ENCODE measurements at regions not wholly inside any gene's neighbourhood (a gene's known extent, or its start where the extent isn't known, plus 50 kb on each side); places are given as distances from the start of the nearest gene placed in this dataset.

DNA sequence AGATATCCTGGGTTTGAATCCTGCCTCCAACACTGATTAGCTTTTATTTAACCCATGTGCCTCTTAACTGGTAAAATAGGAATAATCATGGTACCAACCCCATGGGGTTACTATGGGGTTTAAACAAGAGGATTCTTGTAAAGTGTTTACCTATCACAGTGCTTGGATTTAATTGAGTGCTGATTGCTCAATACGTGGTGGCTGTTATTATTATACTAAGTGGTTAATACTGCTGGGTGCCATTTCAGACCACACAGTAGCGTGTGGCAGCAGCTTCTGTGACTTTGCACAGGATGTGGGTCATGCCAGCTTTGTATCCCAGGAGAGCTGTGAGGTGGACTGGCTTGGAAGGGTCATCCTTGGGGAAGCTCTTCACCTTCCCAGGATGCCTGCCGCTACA, 177.2 kb downstream of the SEC23IP start:
- no peaks in the 10 kb centered on the region for H3K4me1 Mint-ChIP-seq
- DNase-seq (no peak), ATAC-seq (no peak)
- H3K4me3 Mint-ChIP-seq, result no peak overlapping the region
- H3K27ac Mint-ChIP-seq, result no peak overlapping the region
- H3K36me3 Mint-ChIP-seq (ENCODE audit: low read depth), result no peaks in the 10 kb centered on the region
- peaks cover 44% of the 10 kb centered on the region for H3K27me3 Mint-ChIP-seq
- no peaks in the 10 kb centered on the region for H3K9me3 ChIP-seq (ENCODE audit: control insufficient read depth, low read length, poor library complexity, severe bottlenecking)

DNA sequence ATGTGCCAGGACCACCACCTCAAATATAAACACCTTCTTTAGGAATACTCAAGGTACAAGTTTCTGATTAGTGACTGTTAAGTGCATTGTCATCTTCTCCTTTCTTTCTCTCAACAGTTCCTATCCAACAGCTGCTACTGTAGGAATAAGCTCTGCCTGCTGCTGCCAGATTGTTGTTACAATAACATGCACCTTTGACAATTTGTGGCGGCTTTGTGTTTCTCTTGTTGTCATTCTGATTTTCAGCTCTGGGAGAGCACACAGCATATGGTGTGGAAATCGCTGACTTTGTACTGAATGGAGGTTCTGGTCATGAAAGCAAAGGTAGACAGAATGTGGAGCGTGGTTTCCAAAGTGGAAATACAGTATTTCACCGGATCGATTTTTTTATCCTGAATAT, 182.8 kb downstream of the SEC23IP start:
- ATAC-seq, result no peak
- peaks cover 48% of the 10 kb centered on the region for H3K27me3 Mint-ChIP-seq
- no peak overlapping the region for H3K4me3 Mint-ChIP-seq
- H3K9me3 ChIP-seq (ENCODE audit: control insufficient read depth, low read length, poor library complexity, severe bottlenecking), result no peaks in the 10 kb centered on the region
- peaks cover 3% of the 10 kb centered on the region for H3K4me1 Mint-ChIP-seq
- H3K27ac Mint-ChIP-seq, result no peak overlapping the region
- no peaks in the 10 kb centered on the region for H3K36me3 Mint-ChIP-seq (ENCODE audit: low read depth)
- no peak for DNase-seq

DNA sequence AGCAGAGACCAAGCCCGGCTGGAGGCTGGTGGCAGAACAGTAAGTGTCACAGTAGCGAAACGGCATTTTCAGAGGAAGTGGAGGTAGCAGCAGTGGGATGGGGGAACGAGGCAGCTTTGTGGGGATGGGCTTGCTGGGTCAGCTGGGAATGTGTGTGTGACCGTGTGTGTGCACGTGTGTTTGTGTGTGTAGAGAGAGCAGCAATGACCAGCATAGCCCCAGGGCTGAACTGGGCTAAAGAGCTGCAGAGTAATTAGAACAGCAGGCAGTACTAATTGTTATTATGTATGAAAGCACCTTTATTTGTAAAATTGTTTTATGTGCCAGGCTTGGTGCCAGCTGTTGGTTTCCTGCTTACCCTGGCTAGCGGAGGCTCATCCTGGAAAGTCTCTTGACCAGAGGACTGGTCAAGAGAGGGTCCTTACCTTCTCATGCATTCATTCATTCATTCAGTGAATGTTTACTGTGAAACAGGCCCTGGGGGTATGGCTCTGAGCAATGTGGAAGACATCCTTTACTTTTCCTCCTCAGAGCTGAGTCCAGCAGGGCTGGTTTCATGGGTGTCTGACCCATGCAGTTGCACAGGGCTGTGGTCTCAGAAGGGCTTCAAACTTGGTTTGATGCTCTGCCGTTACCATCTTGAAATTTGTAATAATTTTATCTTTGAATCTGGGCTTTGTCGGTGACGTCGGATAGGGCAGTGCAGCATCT, 184.6 kb downstream of the SEC23IP start:
- H3K4me1 Mint-ChIP-seq, result peaks cover 3% of the 10 kb centered on the region
- no peak overlapping the region for H3K4me3 Mint-ChIP-seq
- no peak for ATAC-seq
- H3K9me3 ChIP-seq (ENCODE audit: control insufficient read depth, low read length, poor library complexity, severe bottlenecking), result no peaks in the 10 kb centered on the region
- no peak overlapping the region for H3K27ac Mint-ChIP-seq
- DNase-seq, result no peak
- peaks cover 44% of the 10 kb centered on the region for H3K27me3 Mint-ChIP-seq
- H3K36me3 Mint-ChIP-seq (ENCODE audit: low read depth), result no peaks in the 10 kb centered on the region

DNA sequence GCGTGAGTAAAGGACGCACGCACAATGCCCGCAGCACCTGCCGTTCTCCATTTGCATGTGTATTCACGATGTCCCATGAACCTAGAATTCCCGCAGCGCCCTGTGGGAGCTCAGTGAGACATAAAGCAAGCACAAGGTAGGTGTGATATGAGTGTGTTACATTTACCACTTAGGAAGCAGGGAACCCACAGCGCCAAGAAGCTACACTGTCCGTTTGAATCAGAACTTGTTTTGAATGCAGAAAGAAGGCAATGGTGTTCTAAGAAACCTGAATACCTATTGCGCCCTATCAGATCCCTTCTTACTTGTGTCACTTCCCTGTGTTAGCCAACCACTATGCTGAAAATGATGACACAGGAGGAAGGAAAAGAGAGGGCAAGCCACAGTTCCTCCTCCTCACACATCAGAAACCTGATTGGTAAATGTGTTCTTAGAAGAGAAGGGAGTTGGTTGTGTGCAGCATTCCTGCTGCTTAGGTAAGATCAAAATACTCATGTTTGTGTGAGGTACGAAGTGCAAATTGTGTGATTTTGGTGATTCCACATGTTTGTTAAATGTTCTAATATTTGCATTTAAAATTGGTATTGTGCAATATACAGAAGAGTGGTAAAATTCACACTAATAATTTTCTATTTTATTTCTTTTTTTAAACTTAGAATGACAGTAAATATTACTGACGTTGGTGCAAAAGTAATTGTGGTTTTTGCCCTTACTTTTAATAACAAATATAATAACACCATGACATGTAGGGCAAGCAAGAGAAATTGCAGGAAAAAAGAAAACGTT, 185.4 kb downstream of the SEC23IP start:
- ATAC-seq (no peak), DNase-seq (no peak)
- no peaks in the 10 kb centered on the region for H3K9me3 ChIP-seq (ENCODE audit: control insufficient read depth, low read length, poor library complexity, severe bottlenecking)
- Mint-ChIP-seq H3K27ac (no peak overlapping the region), H3K4me1 (peaks cover 3% of the 10 kb centered on the region), H3K27me3 (peaks cover 44% of the 10 kb centered on the region), H3K4me3 (no peak overlapping the region), H3K36me3 (ENCODE audit: low read depth) (no peaks in the 10 kb centered on the region)

DNA sequence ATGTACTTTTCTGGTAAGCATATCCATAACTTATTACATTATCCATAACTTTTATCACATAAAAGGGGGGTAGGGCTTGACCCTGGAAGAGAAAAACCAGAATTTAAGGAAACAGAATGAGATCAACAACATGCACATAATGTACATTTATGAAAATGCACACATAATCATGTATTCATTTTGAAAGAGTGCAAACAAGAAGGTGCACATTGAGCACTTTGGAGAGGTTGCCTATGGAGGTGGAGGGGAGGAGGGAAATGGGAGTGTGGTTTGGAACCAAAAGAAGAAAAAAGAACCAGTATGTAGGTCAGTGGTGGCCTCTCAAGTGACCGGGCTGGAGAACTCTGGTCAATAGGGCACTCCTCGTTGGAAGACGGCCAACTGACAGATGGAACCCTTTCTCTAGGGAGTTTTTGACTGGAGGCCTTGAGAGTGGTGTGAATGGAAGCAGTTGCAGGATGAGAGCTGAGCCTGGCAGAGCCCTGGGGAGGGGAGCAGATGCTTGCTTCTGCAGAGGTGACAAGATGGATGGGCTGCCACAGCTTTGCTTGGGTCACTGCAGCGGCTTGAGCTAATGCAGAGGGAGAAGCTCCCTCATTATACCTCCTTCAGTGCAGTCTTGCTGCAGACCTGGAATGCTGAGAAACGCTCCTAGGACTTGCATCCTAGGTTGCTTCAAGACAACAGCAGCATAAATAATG, 192.7 kb downstream of the SEC23IP start:
- ATAC-seq (no peak), DNase-seq (no peak)
- Mint-ChIP-seq H3K27ac (no peak overlapping the region), H3K27me3 (peaks cover 37% of the 10 kb centered on the region), H3K4me1 (no peaks in the 10 kb centered on the region), H3K4me3 (no peak overlapping the region), H3K36me3 (ENCODE audit: low read depth) (no peaks in the 10 kb centered on the region)
- H3K9me3 ChIP-seq (ENCODE audit: control insufficient read depth, low read length, poor library complexity, severe bottlenecking), result no peaks in the 10 kb centered on the region

GRCh38 chr10:120086066-120086465, 193.5 kb downstream of the SEC23IP start:
- Mint-ChIP-seq H3K4me1 (no peaks in the 10 kb centered on the region), H3K4me3 (no peak overlapping the region), H3K27me3 (peaks cover 38% of the 10 kb centered on the region), H3K27ac (no peak overlapping the region), H3K36me3 (ENCODE audit: low read depth) (no peaks in the 10 kb centered on the region)
- DNase-seq (no peak), ATAC-seq (no peak)
- no peaks in the 10 kb centered on the region for H3K9me3 ChIP-seq (ENCODE audit: control insufficient read depth, low read length, poor library complexity, severe bottlenecking)

DNA sequence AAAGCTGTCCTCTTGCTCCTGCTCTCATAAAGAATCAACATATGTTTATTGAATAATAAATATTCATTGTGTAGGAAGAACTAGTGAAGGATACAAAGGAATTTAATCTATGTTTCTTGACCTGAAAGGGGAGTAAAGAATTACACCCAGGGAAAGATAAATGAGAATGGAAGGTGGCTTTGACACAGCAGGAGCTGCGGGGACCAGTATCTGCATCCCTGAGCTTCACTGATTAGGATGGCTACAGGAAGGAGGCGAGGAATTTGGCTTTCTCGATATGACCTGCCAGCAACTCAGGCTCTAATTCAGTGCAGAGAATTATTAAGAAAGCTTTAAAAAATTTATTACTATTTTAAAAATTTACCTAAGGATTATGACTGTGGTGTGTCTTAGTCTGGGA, 194.6 kb downstream of the SEC23IP start:
- no peaks in the 10 kb centered on the region for H3K4me1 Mint-ChIP-seq
- no peak for ATAC-seq

GRCh38 chr10:120095875-120096274, 203.3 kb downstream of the SEC23IP start:
- no peak overlapping the region for H3K4me3 Mint-ChIP-seq
- no peak overlapping the region for H3K27ac Mint-ChIP-seq
- no peaks in the 10 kb centered on the region for H3K36me3 Mint-ChIP-seq (ENCODE audit: low read depth)
- no peaks in the 10 kb centered on the region for H3K4me1 Mint-ChIP-seq
- H3K27me3 Mint-ChIP-seq, result peaks cover 23% of the 10 kb centered on the region
- DNase-seq (no peak), ATAC-seq (no peak)
- H3K9me3 ChIP-seq (ENCODE audit: control insufficient read depth, low read length, poor library complexity, severe bottlenecking), result no peaks in the 10 kb centered on the region

More for the DNA sequence above, 194.6 kb downstream of the SEC23IP start:
- H3K9me3 ChIP-seq (ENCODE audit: control insufficient read depth, low read length, poor library complexity, severe bottlenecking), result no peaks in the 10 kb centered on the region
- H3K36me3 Mint-ChIP-seq (ENCODE audit: low read depth), result no peaks in the 10 kb centered on the region
- peaks cover 32% of the 10 kb centered on the region for H3K27me3 Mint-ChIP-seq
- no peak overlapping the region for H3K27ac Mint-ChIP-seq
- H3K4me3 Mint-ChIP-seq, result no peak overlapping the region
- DNase-seq, result no peak

DNA sequence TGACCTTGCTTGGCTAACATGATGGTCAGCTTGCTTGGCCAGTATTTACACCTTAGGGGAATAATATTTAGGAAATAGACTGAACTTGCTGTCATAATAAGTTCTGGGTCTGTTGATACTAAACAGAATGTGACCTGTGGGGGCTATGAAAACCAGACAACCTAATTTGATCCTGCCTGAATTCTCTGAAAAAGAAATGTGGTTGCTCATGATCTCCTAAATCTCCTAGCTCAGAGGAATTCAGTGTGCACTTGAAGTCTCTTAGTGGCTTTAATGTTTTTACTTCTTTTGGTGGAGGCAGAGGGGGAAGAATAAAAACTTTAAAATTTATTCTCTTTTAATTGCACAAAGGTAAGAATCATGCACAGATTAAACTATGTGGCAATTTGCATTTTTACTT, 205.2 kb downstream of the SEC23IP start:
- no peaks in the 10 kb centered on the region for H3K4me1 Mint-ChIP-seq
- peaks cover 2% of the 10 kb centered on the region for H3K36me3 Mint-ChIP-seq (ENCODE audit: low read depth)
- H3K4me3 Mint-ChIP-seq, result no peak overlapping the region
- no peak overlapping the region for H3K27ac Mint-ChIP-seq
- no peaks in the 10 kb centered on the region for H3K9me3 ChIP-seq (ENCODE audit: control insufficient read depth, low read length, poor library complexity, severe bottlenecking)
- peaks cover 35% of the 10 kb centered on the region for H3K27me3 Mint-ChIP-seq
- ATAC-seq (no peak), DNase-seq (no peak)

- H3K4me1 Mint-ChIP-seq, result no peaks in the 10 kb centered on the region
- no peaks in the 10 kb centered on the region for H3K9me3 ChIP-seq (ENCODE audit: control insufficient read depth, low read length, poor library complexity, severe bottlenecking)
- H3K36me3 Mint-ChIP-seq (ENCODE audit: low read depth), result peaks cover 2% of the 10 kb centered on the region
- DNase-seq (no peak), ATAC-seq (no peak)
- no peak overlapping the region for H3K4me3 Mint-ChIP-seq
- H3K27me3 Mint-ChIP-seq, result peaks cover 40% of the 10 kb centered on the region
- no peak overlapping the region for H3K27ac Mint-ChIP-seq
Observed at GRCh38 chr10:120098232-120098930, 205.9 kb downstream of the SEC23IP start.

DNA sequence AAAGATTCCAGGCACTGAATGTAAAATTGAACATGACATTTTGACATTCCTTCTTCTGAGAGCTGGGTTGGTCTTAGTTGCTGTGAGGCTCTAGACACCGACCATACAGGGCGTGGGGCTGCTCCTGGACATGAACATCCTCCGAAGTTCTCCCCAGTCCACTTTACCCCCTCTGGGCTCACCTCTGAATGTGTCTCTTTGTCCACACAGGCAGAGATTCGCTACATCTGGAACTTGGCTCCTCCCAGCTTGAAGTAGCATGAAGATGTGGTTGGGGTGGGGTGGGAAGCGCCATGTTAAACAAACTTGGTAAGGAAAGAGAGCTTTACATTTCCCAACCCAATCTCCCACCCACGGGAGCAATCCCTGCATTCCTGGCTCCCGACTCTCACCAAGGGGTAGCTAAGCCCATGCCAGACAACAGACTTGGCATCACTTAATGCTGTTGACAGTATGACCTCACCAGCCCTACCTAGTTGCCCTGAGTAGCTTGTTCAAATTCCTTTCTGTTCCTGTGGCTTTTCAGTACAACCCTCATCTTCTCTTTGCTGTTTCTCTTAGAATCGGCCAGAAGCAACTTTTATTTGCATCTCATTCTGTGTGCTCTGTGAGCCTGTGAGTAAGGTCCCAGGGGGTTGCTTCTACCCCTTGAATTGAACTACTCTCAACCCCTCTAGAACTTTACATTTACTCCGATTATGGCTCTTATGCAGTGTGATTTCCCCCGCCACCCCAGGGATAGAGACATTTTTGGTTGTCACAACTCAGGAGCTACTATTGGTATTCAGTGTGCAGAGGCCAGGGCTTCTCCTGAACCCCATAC, 211.4 kb downstream of the SEC23IP start:
- H3K36me3 Mint-ChIP-seq (ENCODE audit: low read depth), result peaks cover 2% of the 10 kb centered on the region
- H3K27ac Mint-ChIP-seq, result no peak overlapping the region

GRCh38 chr10:120105001-120105400, 212.5 kb downstream of the SEC23IP start:
- no peaks in the 10 kb centered on the region for H3K4me1 Mint-ChIP-seq
- peaks cover 2% of the 10 kb centered on the region for H3K36me3 Mint-ChIP-seq (ENCODE audit: low read depth)
- H3K9me3 ChIP-seq (ENCODE audit: control insufficient read depth, low read length, poor library complexity, severe bottlenecking), result no peaks in the 10 kb centered on the region
- H3K27me3 Mint-ChIP-seq, result peaks cover 51% of the 10 kb centered on the region
- ATAC-seq, result no peak
- DNase-seq, result no peak
- no peak overlapping the region for H3K4me3 Mint-ChIP-seq
- no peak overlapping the region for H3K27ac Mint-ChIP-seq

More for the DNA sequence above, 211.4 kb downstream of the SEC23IP start:
- ATAC-seq, result no peak
- H3K27me3 Mint-ChIP-seq, result peaks cover 58% of the 10 kb centered on the region
- DNase-seq, result no peak
- no peak overlapping the region for H3K4me3 Mint-ChIP-seq
- no peaks in the 10 kb centered on the region for H3K9me3 ChIP-seq (ENCODE audit: control insufficient read depth, low read length, poor library complexity, severe bottlenecking)
- H3K4me1 Mint-ChIP-seq, result no peaks in the 10 kb centered on the region
